GM21528 (cell line): ENCODE measurements at regions not wholly inside any gene's neighbourhood (a gene's known extent, or its start where the extent isn't known, plus 50 kb on each side); places are given as distances from the start of the nearest gene placed in this dataset.
"Not testable (repeated sequence)": the region's sequence is repeated elsewhere in the genome, so short reads cannot be mapped to it uniquely, and the experiment has no call there.

Experiments used
- ATAC-seq: cut with Tn5 transposase; IDR thresholded peaks from one replicate; pipeline ENCODE4 v1.9.1; 2021; ENCODE audit warnings: mild to moderate bottlenecking, moderate library complexity; ENCODE audit not compliant: unreplicated experiment, low FRiP score

GRCh38 chr1:80225510-80225909 is 1219.0 kb upstream of the ADGRL4 start:
- ATAC-seq, result no peak

GRCh38 chr1:80221319-80221718 is 1214.8 kb upstream of the ADGRL4 start:
- ATAC-seq, result no peak

- peak; percentile 87 for ATAC-seq
Observed at GRCh38 chr1:80218112-80218511, 1211.6 kb upstream of the ADGRL4 start.

GRCh38 chr1:80217377-80217986 is 1211.0 kb upstream of the ADGRL4 start:
- no peak for ATAC-seq

GRCh38 chr1:80214888-80215540 is 1208.5 kb upstream of the ADGRL4 start:
- ATAC-seq, result peak; percentile 67

- no peak for ATAC-seq
Observed at GRCh38 chr1:80212948-80213347, 1206.4 kb upstream of the ADGRL4 start.

GRCh38 chr1:80211691-80212380 is 1205.3 kb upstream of the ADGRL4 start:
- ATAC-seq, result no peak

- ATAC-seq, result no peak
Observed at GRCh38 chr1:80202118-80202517, 1195.6 kb upstream of the ADGRL4 start.

- ATAC-seq, result no peak
Observed at GRCh38 chr1:80194221-80194620, 1187.7 kb upstream of the ADGRL4 start.

- ATAC-seq, result no peak
Observed at GRCh38 chr1:80181418-80181817, 1174.9 kb upstream of the ADGRL4 start.

- ATAC-seq, result no peak
Observed at GRCh38 chr1:80171631-80172030, 1165.1 kb upstream of the ADGRL4 start.

- no peak for ATAC-seq
Observed at GRCh38 chr1:80170811-80171485, 1164.4 kb upstream of the ADGRL4 start.

- ATAC-seq, result no peak
Observed at GRCh38 chr1:80164150-80164549, 1157.6 kb upstream of the ADGRL4 start.

- no peak for ATAC-seq
Observed at GRCh38 chr1:80163686-80164085, 1157.2 kb upstream of the ADGRL4 start.

- ATAC-seq, result no peak
Observed at GRCh38 chr1:80158771-80159170, 1152.2 kb upstream of the ADGRL4 start.

- ATAC-seq, result no peak
Observed at GRCh38 chr1:80158266-80158665, 1151.7 kb upstream of the ADGRL4 start.

GRCh38 chr1:80155371-80155770 is 1148.8 kb upstream of the ADGRL4 start:
- no peak for ATAC-seq

GRCh38 chr1:80154176-80154575 is 1147.6 kb upstream of the ADGRL4 start:
- ATAC-seq, result no peak

GRCh38 chr1:80153762-80154161 is 1147.2 kb upstream of the ADGRL4 start:
- no peak for ATAC-seq

GRCh38 chr1:80143361-80143760 is 1136.8 kb upstream of the ADGRL4 start:
- ATAC-seq, result no peak

- not testable (repeated sequence) for ATAC-seq
Observed at GRCh38 chr1:80137946-80138602, 1131.5 kb upstream of the ADGRL4 start.
